SK-N-MC (cell line): ENCODE measurements at regions not wholly inside any gene's neighbourhood (a gene's known extent, or its start where the extent isn't known, plus 50 kb on each side); places are given as distances from the start of the nearest gene placed in this dataset.

Source experiments
- DNase-seq: peaks from one replicate; pipeline ENCODE4 v3.0.0-alpha.2; 2011; ENCODE audit warnings: low read depth, low spot score
- H3K27ac ChIP-seq: fragments of 200-600 bp; sonication (generic); 2 replicates; pipeline ENCODE4 v1.5.1; 2016; ENCODE audit warnings: mixed run types
- H3K36me3 ChIP-seq: fragments of 200-600 bp; sonication (generic); 2 replicates; pipeline ENCODE4 v1.6.1; 2017; ENCODE audit warnings: antibody characterized with exemption, low read length, mixed read lengths; ENCODE audit not compliant: insufficient read depth
- H3K4me3 ChIP-seq: fragments of 200-600 bp; sonication (generic); 2 replicates; pipeline ENCODE4 v1.5.1; 2016
- H3K9ac ChIP-seq: fragments of 200-600 bp; sonication (generic); 2 replicates; pipeline ENCODE4 v1.8.0; 2017; ENCODE audit warnings: mixed run types, mixed read lengths; ENCODE audit not compliant: insufficient read length
- H3K9me3 ChIP-seq: fragments of 200-600 bp; sonication (generic); 2 replicates; pipeline ENCODE4 v1.6.1; 2017; ENCODE audit warnings: low read depth, mild to moderate bottlenecking, antibody characterized with exemption, low read length, moderate library complexity, mixed read lengths
- EZH2 ChIP-seq: fragments of 200-600 bp; sonication (generic); IDR thresholded peaks from one replicate; pipeline ENCODE4 v1.6.1; 2017; ENCODE audit warnings: antibody characterized with exemption
- FOXP2 ChIP-seq: optimal IDR thresholded peaks from 2 replicates; pipeline ENCODE3; 2011; ENCODE audit warnings: mild to moderate bottlenecking, moderate library complexity; ENCODE audit not compliant: insufficient read depth; ENCODE audit errors: extremely low read length, control extremely low read depth
- POLR2AphosphoS5 ChIP-seq: IDR thresholded peaks from 2 replicates; pipeline ENCODE4 v1.6.1; 2012; ENCODE audit warnings: mild to moderate bottlenecking, low read depth, low read length, borderline replicate concordance

GRCh38 chr5:179497636-179498340 lies 52.6 kb upstream of the RUFY1 start:
- TF ChIP-seq EZH2 (no peak), POLR2AphosphoS5 (no peak), FOXP2 (no peak)
- Histone ChIP-seq H3K9ac (no peak overlapping the region), H3K27ac (no peak overlapping the region)

GRCh38 chr5:179495906-179496455 lies 54.4 kb upstream of the RUFY1 start:
- Histone ChIP-seq H3K27ac (no peak overlapping the region), H3K36me3 (no peaks in the 10 kb centered on the region), H3K4me3 (no peak overlapping the region), H3K9ac (no peak overlapping the region), H3K9me3 (no peaks in the 10 kb centered on the region)
- TF ChIP-seq FOXP2: no peak
- no peak for TF ChIP-seq EZH2
- no peak for TF ChIP-seq POLR2AphosphoS5
- DNase-seq: no peak

More at GRCh38 chr5:179497636-179498340, 52.6 kb upstream of the RUFY1 start:
- DNase-seq: no peak
- H3K4me3 ChIP-seq: no peak overlapping the region
- H3K9me3 ChIP-seq: no peaks in the 10 kb centered on the region
- H3K36me3 ChIP-seq: no peaks in the 10 kb centered on the region

DNA sequence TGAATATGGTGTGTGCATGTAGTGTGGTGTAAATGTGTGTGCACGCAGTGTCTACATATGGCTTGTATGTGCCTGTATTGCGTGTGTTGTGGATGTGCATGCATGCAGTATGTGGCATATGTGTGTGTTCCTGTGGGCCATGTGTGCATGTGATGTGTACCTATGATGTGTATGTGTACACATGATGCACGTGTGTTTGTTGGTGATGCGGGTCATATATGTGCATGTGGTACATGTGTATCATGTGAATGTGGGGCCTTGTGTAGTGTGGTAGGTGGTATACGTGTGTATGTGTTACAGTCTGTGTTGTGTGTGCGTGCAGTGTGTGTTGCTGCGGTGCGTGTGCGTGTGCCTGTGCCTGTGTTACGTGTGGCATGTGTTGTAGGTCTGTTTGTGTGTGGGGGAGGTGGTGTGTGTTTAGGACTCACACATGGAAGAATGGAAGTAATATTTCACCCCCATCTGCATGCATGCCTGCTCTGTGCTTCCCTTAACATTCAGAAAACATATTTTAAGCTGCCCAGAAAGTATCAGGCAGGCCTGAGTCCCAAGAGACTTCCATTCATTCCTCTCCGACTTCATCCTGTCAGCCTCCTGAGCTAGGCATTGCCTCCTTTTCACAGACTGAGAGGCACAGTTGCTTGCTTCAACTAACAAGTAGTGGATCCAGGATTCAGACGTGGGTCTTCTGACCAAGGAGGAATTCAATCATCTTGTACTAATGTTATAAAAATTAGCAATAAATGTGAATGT lies 55.4 kb upstream of the RUFY1 start:
- H3K4me3 ChIP-seq: no peak overlapping the region
- no peaks in the 10 kb centered on the region for H3K9me3 ChIP-seq
- TF ChIP-seq EZH2: no peak
- TF ChIP-seq FOXP2: no peak
- no peak for TF ChIP-seq POLR2AphosphoS5
- H3K27ac ChIP-seq: no peak overlapping the region
- no peak for DNase-seq
- no peak overlapping the region for H3K9ac ChIP-seq
- no peaks in the 10 kb centered on the region for H3K36me3 ChIP-seq

GRCh38 chr5:179488975-179489374 lies 61.4 kb upstream of the RUFY1 start:
- Histone ChIP-seq H3K9ac (no peak overlapping the region), H3K9me3 (no peaks in the 10 kb centered on the region), H3K4me3 (no peak overlapping the region), H3K36me3 (no peaks in the 10 kb centered on the region), H3K27ac (no peak overlapping the region)
- no peak for DNase-seq
- no peak for TF ChIP-seq EZH2
- no peak for TF ChIP-seq FOXP2
- no peak for TF ChIP-seq POLR2AphosphoS5

DNA sequence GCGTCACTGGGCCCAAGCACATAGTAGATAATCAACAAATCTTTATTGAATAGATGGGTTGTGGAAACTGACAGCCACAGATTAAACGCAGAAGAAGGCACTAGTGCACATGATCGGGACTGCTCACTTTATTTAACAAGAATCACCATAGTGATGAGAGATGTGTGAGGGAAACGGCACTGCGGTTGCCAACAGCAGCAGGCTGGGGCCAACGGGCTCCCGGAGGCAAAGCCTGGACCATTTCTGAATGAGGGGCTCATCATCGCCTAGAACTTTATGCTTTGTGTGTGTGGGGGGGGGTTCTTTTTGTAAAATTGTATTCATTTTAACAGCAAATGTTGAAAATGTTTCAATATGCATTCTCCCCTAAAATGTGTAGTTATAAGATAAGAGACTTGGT lies 61.9 kb upstream of the RUFY1 start:
- Histone ChIP-seq H3K36me3 (no peaks in the 10 kb centered on the region), H3K9me3 (no peaks in the 10 kb centered on the region), H3K27ac (no peak overlapping the region), H3K9ac (no peak overlapping the region), H3K4me3 (no peak overlapping the region)
- no peak for DNase-seq
- no peak for TF ChIP-seq FOXP2
- TF ChIP-seq EZH2: no peak
- TF ChIP-seq POLR2AphosphoS5: no peak

DNA sequence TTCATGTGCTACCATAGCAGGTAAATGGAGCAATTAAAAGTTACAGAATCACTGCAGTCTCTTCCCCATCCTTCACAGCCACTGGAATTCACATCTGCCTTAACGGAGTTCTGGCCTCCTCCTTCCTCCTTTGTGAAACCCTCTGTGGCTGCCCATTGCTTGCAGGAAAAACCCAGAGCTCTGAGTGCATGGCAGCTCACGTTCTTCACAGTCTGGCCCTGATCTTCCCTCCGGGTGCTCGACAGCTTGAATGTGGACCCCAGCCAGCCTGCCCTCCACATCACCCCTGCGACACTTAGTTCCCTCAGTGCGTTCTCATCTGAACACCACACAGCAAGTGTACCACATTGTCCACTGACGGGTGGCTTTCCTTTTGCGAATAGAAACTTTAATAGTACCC lies 63.2 kb upstream of the RUFY1 start:
- Histone ChIP-seq H3K4me3 (no peak overlapping the region), H3K9ac (no peak overlapping the region), H3K36me3 (no peaks in the 10 kb centered on the region), H3K27ac (no peak overlapping the region), H3K9me3 (no peaks in the 10 kb centered on the region)
- TF ChIP-seq FOXP2: no peak
- no peak for TF ChIP-seq POLR2AphosphoS5
- no peak for TF ChIP-seq EZH2
- no peak for DNase-seq

GRCh38 chr5:179486596-179487051 lies 63.7 kb upstream of the RUFY1 start:
- Histone ChIP-seq H3K27ac (no peak overlapping the region), H3K9ac (no peak overlapping the region), H3K9me3 (no peaks in the 10 kb centered on the region), H3K36me3 (no peaks in the 10 kb centered on the region), H3K4me3 (no peak overlapping the region)
- TF ChIP-seq FOXP2 (no peak), EZH2 (no peak), POLR2AphosphoS5 (no peak)
- no peak for DNase-seq

DNA sequence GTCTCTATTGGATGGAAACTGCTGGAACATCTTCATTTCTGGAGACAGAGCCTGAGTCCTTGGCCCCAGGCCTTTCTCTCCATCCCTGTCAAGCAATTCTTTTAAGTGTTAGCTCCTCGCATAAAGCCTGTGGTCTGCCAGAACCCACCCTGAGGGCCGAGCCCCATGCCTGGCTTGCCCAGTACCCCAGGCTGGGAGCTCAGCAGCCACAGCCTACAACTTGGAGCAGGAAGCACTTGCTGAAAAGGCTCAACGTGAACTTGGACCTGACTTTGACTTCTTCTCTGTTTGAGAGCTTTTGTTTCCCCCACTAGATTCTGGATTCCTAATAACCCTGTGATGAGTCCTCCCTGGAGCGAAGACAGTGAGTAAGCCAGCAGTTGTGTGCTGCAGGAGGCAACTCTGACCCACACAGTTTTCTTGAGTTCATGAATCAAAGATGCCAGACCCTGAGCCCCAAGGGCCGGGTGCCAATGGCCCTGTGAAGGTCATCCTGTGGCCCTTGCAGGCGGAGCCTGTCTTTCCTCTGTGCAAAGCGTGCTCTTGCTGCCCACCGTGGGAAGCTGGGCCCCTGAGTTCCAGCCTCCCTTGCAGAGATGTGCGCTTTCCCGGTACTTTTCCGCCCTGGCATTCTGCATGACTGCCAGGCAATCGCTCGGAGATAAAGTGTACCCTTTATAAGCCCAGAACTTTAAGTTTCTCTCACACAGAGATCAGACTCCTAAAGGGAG lies 64.3 kb upstream of the RUFY1 start:
- H3K27ac ChIP-seq: no peak overlapping the region
- H3K36me3 ChIP-seq: no peaks in the 10 kb centered on the region
- no peaks in the 10 kb centered on the region for H3K9me3 ChIP-seq
- no peak overlapping the region for H3K9ac ChIP-seq
- TF ChIP-seq FOXP2 (no peak), EZH2 (no peak)
- DNase-seq: no peak
- H3K4me3 ChIP-seq: no peak overlapping the region
